HEK293T (cell line): ENCODE measurements at regions not wholly inside any gene's neighbourhood (a gene's known extent, or its start where the extent isn't known, plus 50 kb on each side); places are given as distances from the start of the nearest gene placed in this dataset.

Experiments used
- CTCF ChIA-PET: fragments of 350-600 bp; formaldehyde crosslinking; extraction: SDS; loops from one replicate; lab custom pipeline; 2021; ENCODE audit warnings: antibody characterized with exemption, inconsistent platforms; lab: Yijun Ruan, JAX
- POLR2A ChIA-PET: fragments of 350-600 bp; formaldehyde crosslinking; extraction: SDS; loops from one replicate; lab custom pipeline; 2020; ENCODE audit warnings: antibody characterized with exemption, inconsistent platforms; lab: Yijun Ruan, JAX
- DNase-seq: peaks from one replicate; pipeline ENCODE4 v3.0.0; 2012; ENCODE audit warnings: mixed read lengths; ENCODE audit errors: extremely low spot score
- ARNT ChIP-seq: fragments of 450-650 bp; IDR thresholded peaks from 2 replicates; pipeline ENCODE4 v1.6.1; 2017; ENCODE audit warnings: mild to moderate bottlenecking
- BHLHE40 ChIP-seq: fragments of 450-650 bp; IDR thresholded peaks from 2 replicates; pipeline ENCODE4 v1.6.1; 2016; ENCODE audit warnings: mild to moderate bottlenecking, moderate library complexity, borderline replicate concordance
- CTBP1 ChIP-seq: fragments of 450-650 bp; IDR thresholded peaks from 2 replicates; pipeline ENCODE4 v1.6.1; 2016; ENCODE audit warnings: borderline replicate concordance
- ELF4 ChIP-seq: fragments of 450-650 bp; IDR thresholded peaks from 2 replicates; pipeline ENCODE4 v1.6.1; 2017; ENCODE audit warnings: antibody characterized with exemption
- FOXA1 ChIP-seq: fragments of 450-650 bp; IDR thresholded peaks from 2 replicates; pipeline ENCODE4 v1.6.1; 2016; ENCODE audit warnings: mild to moderate bottlenecking
- FOXK2 ChIP-seq: fragments of 450-650 bp; IDR thresholded peaks from 2 replicates; pipeline ENCODE4 v1.6.1; 2016; ENCODE audit warnings: mild to moderate bottlenecking
- FOXM1 ChIP-seq: fragments of 450-650 bp; IDR thresholded peaks from 2 replicates; pipeline ENCODE4 v1.6.1; 2017; ENCODE audit warnings: mild to moderate bottlenecking, borderline replicate concordance
- HDGF ChIP-seq: fragments of 450-650 bp; IDR thresholded peaks from 2 replicates; pipeline ENCODE4 v1.6.1; 2017; ENCODE audit warnings: antibody characterized with exemption, borderline replicate concordance
- L3MBTL2 ChIP-seq: fragments of 450-650 bp; conservative IDR thresholded peaks from 2 replicates; pipeline ENCODE4 v1.6.1; 2016; ENCODE audit warnings: mild to moderate bottlenecking
- LEF1 ChIP-seq: fragments of 450-650 bp; IDR thresholded peaks from 2 replicates; pipeline ENCODE4 v1.6.1; 2017; ENCODE audit warnings: mild to moderate bottlenecking, borderline replicate concordance
- NFRKB ChIP-seq: fragments of 450-650 bp; IDR thresholded peaks from 2 replicates; pipeline ENCODE4 v1.6.1; 2016; ENCODE audit warnings: mild to moderate bottlenecking, moderate library complexity
- PKNOX1 ChIP-seq: fragments of 450-650 bp; IDR thresholded peaks from 2 replicates; pipeline ENCODE4 v1.6.1; 2016
- SP1 ChIP-seq: fragments of 450-650 bp; IDR thresholded peaks from 2 replicates; pipeline ENCODE4 v1.6.1; 2017
- SUZ12 ChIP-seq: fragments of 450-650 bp; IDR thresholded peaks from 2 replicates; pipeline ENCODE4 v1.6.1; 2016; ENCODE audit warnings: mild to moderate bottlenecking
- TARDBP ChIP-seq: fragments of 450-650 bp; IDR thresholded peaks from 2 replicates; pipeline ENCODE4 v1.6.1; 2016
- ZNF384 ChIP-seq: fragments of 450-650 bp; IDR thresholded peaks from 2 replicates; pipeline ENCODE4 v1.6.1; 2016

GRCh38 chr13:73254827-73255226 is 196.0 kb downstream of the KLF5 start:
- TF ChIP-seq PKNOX1, result no peak
- TF ChIP-seq CTBP1, result no peak
- TF ChIP-seq ZNF384, result no peak
- peak; percentile 7 for DNase-seq
- ChIA-PET POLR2A (no interaction called here), CTCF (interaction anchor here (0.6 kb wide), 1 partner anchor 265 kb away, joined by 3 read pairs; no protein-coding TSS in a partner anchor)

DNA sequence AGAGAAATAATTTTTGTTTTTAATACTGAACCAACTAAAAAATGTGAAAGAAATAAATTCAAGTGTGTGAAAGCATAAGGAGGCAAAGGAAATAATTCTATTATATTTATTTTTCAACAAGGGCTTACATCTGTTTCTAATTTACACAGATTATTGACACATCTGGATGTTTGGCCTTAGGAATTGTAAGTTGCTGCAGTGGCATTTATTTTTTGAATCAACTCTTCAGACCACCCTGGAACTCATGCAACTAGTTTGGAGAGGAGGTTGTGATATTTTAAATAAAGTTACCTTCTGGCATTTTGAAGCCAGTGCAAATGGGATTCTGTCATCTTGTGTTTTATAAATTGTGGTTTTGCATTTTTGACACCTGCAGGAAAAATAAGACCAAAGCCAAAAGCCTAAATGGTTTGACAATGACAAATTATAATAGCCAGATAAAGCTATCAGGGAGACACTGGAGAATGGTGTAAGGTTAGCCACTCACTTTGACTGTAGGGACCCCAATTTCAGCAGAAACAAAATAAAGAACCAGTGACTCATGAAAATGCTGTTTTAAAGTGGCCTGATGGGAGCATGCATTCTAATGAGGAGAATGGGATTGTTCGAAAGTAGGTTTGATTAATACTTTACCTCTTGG is 192.9 kb downstream of the KLF5 start:
- POLR2A ChIA-PET, result no interaction called here
- no peak for TF ChIP-seq ZNF384
- TF ChIP-seq SUZ12, result no peak
- no peak for TF ChIP-seq HDGF
- no peak for TF ChIP-seq SP1
- no peak for TF ChIP-seq FOXK2
- no peak for TF ChIP-seq PKNOX1
- no peak for TF ChIP-seq L3MBTL2
- no peak for TF ChIP-seq ELF4
- no peak for TF ChIP-seq LEF1
- no peak for TF ChIP-seq CTBP1
- no peak for TF ChIP-seq FOXM1
- no peak for TF ChIP-seq ARNT
- CTCF ChIA-PET, result no interaction called here
- DNase-seq, result no peak

- DNase-seq, result no peak
- TF ChIP-seq ARNT (no peak), TARDBP (no peak), SUZ12 (no peak), SP1 (no peak), FOXA1 (no peak), PKNOX1 (no peak)
- CTCF ChIA-PET, result interaction anchor here (0.7 to 1.2 kb wide), 2 partner anchors 55 to 195 kb away, joined by 3 to 4 read pairs; no protein-coding TSS in a partner anchor
- POLR2A ChIA-PET, result no interaction called here
Observed at GRCh38 chr13:73250061-73250460, 191.3 kb downstream of the KLF5 start.

DNA sequence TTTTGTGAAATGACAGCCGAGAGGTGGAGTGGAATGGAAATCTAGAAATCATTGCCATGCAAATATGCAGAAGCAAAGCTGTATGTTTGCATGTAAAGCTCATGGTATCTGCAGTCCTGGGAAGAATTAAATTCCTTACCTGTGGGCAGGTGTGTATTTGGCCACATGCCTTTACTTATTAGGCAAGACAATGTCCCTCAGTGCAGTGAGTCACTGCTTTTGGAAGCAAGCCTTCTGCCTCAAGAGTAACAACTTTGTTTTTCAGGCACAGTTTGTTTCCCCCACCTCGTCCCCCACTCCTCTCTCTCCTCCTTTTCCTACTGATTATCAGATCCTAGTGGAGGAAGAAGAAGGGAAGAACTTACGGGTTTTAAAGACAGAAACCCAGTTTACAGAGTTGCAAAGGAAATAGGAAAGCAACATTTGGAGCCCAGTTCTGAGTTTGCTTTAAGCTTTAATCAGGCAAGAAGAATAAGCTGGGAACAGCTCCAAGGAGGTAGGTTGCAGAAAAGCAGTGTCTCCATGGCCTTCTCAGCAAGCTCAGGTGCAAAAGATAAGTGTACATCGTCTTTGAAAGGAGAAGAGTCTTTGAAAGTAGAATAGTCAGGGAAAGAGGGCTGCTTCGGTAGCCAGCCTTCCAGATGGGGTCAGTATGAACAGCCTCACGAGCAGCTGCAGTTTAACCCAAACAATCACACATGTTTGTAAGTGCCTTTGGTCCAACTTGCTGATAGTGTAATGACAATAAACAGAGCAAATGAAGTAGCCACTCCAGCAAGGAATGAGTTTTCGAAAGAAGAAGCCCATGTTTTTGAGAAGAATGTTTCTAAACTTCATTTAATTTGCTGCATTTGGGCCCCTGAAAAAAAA is 190.1 kb downstream of the KLF5 start:
- ChIA-PET POLR2A (no interaction called here), CTCF (interaction anchor here (0.7 to 1.2 kb wide), 3 partner anchors 56 to 194 kb away, joined by 3 to 4 read pairs (median 3); partner anchors contain the start of gene KLF5)
- DNase-seq, result no peak
- TF ChIP-seq NFRKB (no peak), ZNF384 (no peak), L3MBTL2 (no peak), FOXK2 (no peak), TARDBP (no peak), LEF1 (no peak), SUZ12 (no peak), SP1 (no peak), FOXM1 (no peak), HDGF (no peak), CTBP1 (no peak), PKNOX1 (no peak), FOXA1 (no peak)

DNA sequence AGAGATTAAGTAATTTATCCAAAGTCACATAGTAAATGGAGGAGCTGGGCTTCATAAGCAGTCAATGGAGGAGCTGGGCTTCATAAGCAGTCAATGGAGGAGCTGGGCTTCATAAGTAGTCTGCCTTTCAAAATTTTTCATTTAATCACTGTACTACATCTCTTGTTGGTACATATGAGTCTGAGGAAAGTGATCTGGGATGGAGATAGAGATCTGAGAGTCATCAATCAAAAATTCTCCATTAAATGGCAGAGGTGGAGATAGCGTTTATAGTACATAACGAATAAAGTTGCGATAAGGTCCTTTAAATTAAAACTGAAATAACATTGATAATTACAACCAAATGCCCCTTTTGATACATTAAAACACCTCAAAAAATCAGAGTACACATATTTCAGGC is 189.3 kb downstream of the KLF5 start:
- ChIA-PET POLR2A (no interaction called here), CTCF (no interaction called here)
- TF ChIP-seq NFRKB (no peak), ARNT (no peak), ZNF384 (no peak), BHLHE40 (no peak), LEF1 (no peak), FOXM1 (no peak), ELF4 (no peak)
- DNase-seq, result no peak

DNA sequence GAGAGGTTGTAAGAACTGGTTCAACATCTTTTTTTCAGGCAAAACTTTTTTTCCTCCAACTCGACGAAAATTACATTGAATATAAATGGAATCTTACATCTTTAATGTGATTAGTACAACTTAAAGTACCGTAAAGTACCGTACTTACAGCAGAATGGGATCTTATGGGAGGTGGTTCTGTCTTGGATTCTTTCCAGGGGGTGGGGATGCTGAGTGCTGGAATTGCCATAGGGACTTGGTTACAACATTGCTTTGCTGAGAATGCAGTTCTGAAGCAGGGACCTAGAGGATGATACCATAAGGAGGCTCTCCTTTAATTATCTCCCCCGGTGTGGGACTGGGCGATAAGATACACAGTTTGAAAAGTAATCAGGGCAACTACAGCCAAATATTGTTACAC is 186.4 kb downstream of the KLF5 start:
- ChIA-PET POLR2A (no interaction called here), CTCF (no interaction called here)
- DNase-seq, result no peak
- TF ChIP-seq BHLHE40, result no peak
- TF ChIP-seq ARNT, result no peak
- no peak for TF ChIP-seq SUZ12
- no peak for TF ChIP-seq ELF4
